HG03571 (cell line): ENCODE measurements at regions not wholly inside any gene's neighbourhood (a gene's known extent, or its start where the extent isn't known, plus 50 kb on each side); places are given as distances from the start of the nearest gene placed in this dataset.
"Not testable (repeated sequence)": the region's sequence is repeated elsewhere in the genome, so short reads cannot be mapped to it uniquely, and the experiment has no call there.

Experiments
- ATAC-seq: cut with Tn5 transposase; IDR thresholded peaks from one replicate; pipeline ENCODE4 v1.9.1; 2021; ENCODE audit not compliant: unreplicated experiment

- ATAC-seq: not testable (repeated sequence)
Observed at GRCh38 chr10:108315636-108316035, 1151.1 kb upstream of the SORCS1 start.

- no peak for ATAC-seq
Observed at GRCh38 chr10:108307925-108308312, 1143.4 kb upstream of the SORCS1 start.

- no peak for ATAC-seq
Observed at GRCh38 chr10:108307250-108307924, 1142.9 kb upstream of the SORCS1 start.

- no peak for ATAC-seq
Observed at GRCh38 chr10:108303149-108303548, 1138.6 kb upstream of the SORCS1 start.

GRCh38 chr10:108301002-108301401, 1136.5 kb upstream of the SORCS1 start:
- ATAC-seq: no peak

- no peak for ATAC-seq
Observed at GRCh38 chr10:108290823-108291222, 1126.3 kb upstream of the SORCS1 start.

- ATAC-seq: no peak
Observed at GRCh38 chr10:108275895-108276685, 1111.6 kb upstream of the SORCS1 start.

- no peak for ATAC-seq
Observed at GRCh38 chr10:108260383-108260906, 1095.9 kb upstream of the SORCS1 start.

GRCh38 chr10:108254089-108254488, 1089.6 kb upstream of the SORCS1 start:
- no peak for ATAC-seq

GRCh38 chr10:108252771-108253170, 1088.3 kb upstream of the SORCS1 start:
- no peak for ATAC-seq

GRCh38 chr10:108250936-108251620, 1086.6 kb upstream of the SORCS1 start:
- no peak for ATAC-seq

- ATAC-seq: no peak
Observed at GRCh38 chr10:108249940-108250339, 1085.4 kb upstream of the SORCS1 start.

GRCh38 chr10:108244443-108245228, 1080.1 kb upstream of the SORCS1 start:
- ATAC-seq: no peak

GRCh38 chr10:108241166-108241565, 1076.7 kb upstream of the SORCS1 start:
- no peak for ATAC-seq

GRCh38 chr10:108238261-108238660, 1073.8 kb upstream of the SORCS1 start:
- ATAC-seq: no peak

GRCh38 chr10:108230478-108231170, 1066.1 kb upstream of the SORCS1 start:
- no peak for ATAC-seq

GRCh38 chr10:108208732-108209131, 1044.2 kb upstream of the SORCS1 start:
- ATAC-seq: no peak

- no peak for ATAC-seq
Observed at GRCh38 chr10:108208038-108208437, 1043.5 kb upstream of the SORCS1 start.

- peak; percentile 52 for ATAC-seq
Observed at GRCh38 chr10:108204528-108205305, 1040.2 kb upstream of the SORCS1 start.
